Endothelial cell (in vitro differentiated cells): ENCODE measurements at regions not wholly inside any gene's neighbourhood (a gene's known extent, or its start where the extent isn't known, plus 50 kb on each side); places are given as distances from the start of the nearest gene placed in this dataset.

Experiments used
- DNase-seq: peaks from one replicate; pipeline ENCODE4 v3.0.0; 2021; ENCODE audit warnings: low spot score
- H3K27ac Mint-ChIP-seq: one replicate; pipeline ENCODE4 v1.8.0; 2021; ENCODE audit warnings: mixed read lengths, inconsistent platforms; ENCODE audit not compliant: unreplicated experiment
- H3K27me3 Mint-ChIP-seq: one replicate; pipeline ENCODE4 v1.8.0; 2021; ENCODE audit warnings: mild to moderate bottlenecking, moderate library complexity, mixed read lengths, inconsistent platforms; ENCODE audit not compliant: unreplicated experiment
- H3K36me3 Mint-ChIP-seq: one replicate; pipeline ENCODE4 v1.8.0; 2021; ENCODE audit warnings: mild to moderate bottlenecking, low read depth, mixed read lengths, inconsistent platforms; ENCODE audit not compliant: unreplicated experiment
- H3K4me1 Mint-ChIP-seq: one replicate; pipeline ENCODE4 v1.8.0; 2021; ENCODE audit warnings: mild to moderate bottlenecking, mixed read lengths, inconsistent platforms; ENCODE audit not compliant: unreplicated experiment
- H3K4me3 Mint-ChIP-seq: one replicate; pipeline ENCODE4 v1.8.0; 2021; ENCODE audit warnings: mild to moderate bottlenecking, mixed read lengths, inconsistent platforms; ENCODE audit not compliant: unreplicated experiment
- H3K9me3 Mint-ChIP-seq: one replicate; pipeline ENCODE4 v1.8.0; 2021; ENCODE audit warnings: mixed read lengths, inconsistent platforms; ENCODE audit not compliant: unreplicated experiment
- TF ChIP-seq, protein P1 (sequence below): fragments of 200-600 bp; sonication (generic); IDR thresholded peaks from one replicate; pipeline ENCODE4 v1.5.0; 2021; ENCODE audit warnings: antibody characterized with exemption; ENCODE audit not compliant: unreplicated experiment

DNA sequence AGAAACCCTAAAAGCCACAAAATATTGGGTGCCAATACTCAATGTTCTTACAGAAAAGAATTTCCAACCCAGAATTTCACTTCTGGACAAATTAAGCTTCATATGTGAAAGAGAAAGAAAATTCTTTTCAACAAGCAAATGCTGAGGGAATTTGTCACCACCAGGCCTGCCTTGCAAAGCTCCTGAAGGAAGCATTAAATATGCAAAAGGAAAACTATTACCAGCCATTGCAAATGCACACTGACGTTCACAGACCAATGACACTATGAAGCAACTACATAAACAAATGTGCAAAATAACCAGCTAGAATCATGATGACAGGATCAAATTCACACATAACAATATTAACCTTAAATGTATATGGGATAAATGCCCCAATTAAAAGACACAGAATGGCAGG is 187.9 kb upstream of the BTBD3 start:
- Mint-ChIP-seq H3K4me3 (no peak overlapping the region), H3K27ac (no peak overlapping the region), H3K4me1 (no peaks in the 10 kb centered on the region), H3K27me3 (no peaks in the 10 kb centered on the region), H3K9me3 (no peaks in the 10 kb centered on the region), H3K36me3 (no peaks in the 10 kb centered on the region)
- TF ChIP-seq, protein P1, sequence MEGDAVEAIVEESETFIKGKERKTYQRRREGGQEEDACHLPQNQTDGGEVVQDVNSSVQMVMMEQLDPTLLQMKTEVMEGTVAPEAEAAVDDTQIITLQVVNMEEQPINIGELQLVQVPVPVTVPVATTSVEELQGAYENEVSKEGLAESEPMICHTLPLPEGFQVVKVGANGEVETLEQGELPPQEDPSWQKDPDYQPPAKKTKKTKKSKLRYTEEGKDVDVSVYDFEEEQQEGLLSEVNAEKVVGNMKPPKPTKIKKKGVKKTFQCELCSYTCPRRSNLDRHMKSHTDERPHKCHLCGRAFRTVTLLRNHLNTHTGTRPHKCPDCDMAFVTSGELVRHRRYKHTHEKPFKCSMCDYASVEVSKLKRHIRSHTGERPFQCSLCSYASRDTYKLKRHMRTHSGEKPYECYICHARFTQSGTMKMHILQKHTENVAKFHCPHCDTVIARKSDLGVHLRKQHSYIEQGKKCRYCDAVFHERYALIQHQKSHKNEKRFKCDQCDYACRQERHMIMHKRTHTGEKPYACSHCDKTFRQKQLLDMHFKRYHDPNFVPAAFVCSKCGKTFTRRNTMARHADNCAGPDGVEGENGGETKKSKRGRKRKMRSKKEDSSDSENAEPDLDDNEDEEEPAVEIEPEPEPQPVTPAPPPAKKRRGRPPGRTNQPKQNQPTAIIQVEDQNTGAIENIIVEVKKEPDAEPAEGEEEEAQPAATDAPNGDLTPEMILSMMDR = no peak
- DNase-seq = no peak

DNA sequence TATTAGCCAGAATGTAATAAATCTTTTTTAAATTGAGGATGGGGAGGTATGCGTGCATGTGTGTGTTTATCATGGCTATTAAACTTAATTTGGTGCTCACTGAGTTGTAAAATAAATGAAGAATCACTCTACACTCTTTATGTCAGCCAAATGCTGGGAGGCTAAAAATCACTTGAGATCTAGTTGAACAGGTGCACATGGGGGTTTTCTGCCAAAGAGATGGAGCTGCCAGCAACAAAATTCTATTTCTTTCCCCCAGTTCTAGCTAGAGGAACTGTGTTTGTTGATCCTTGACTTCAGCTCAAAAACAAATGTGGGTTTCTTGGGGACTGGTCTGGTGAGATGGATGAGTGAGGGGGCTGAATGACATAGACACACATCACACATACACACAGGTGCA is 183.3 kb upstream of the BTBD3 start:
- H3K27ac Mint-ChIP-seq = no peak overlapping the region
- no peaks in the 10 kb centered on the region for H3K36me3 Mint-ChIP-seq
- DNase-seq = no peak
- no peaks in the 10 kb centered on the region for H3K27me3 Mint-ChIP-seq
- no peaks in the 10 kb centered on the region for H3K4me1 Mint-ChIP-seq
- H3K9me3 Mint-ChIP-seq = no peaks in the 10 kb centered on the region
- TF ChIP-seq, protein P1 = no peak
- H3K4me3 Mint-ChIP-seq = no peak overlapping the region

DNA sequence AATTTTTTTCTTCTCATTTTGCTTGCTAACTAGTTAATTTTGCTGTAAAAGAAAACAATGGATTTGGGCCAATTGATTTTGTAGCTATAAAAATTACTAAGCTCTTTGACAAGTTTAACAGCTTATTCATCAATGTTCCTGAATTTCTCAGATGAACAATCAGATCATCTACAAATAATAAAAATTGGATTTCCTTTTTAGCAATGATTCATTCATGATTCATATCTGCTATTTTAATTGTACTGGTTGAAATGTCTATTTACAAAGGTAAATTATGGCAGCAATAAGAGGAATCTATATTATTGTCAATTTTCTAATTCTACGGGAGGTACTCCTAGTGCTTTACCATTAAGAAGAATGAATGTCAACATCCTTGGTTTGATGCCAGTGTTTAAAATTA is 178.8 kb upstream of the BTBD3 start:
- H3K9me3 Mint-ChIP-seq = no peaks in the 10 kb centered on the region
- H3K27ac Mint-ChIP-seq = no peak overlapping the region
- no peak for DNase-seq
- H3K27me3 Mint-ChIP-seq = no peaks in the 10 kb centered on the region
- no peak overlapping the region for H3K4me3 Mint-ChIP-seq
- peaks cover 9% of the 10 kb centered on the region for H3K4me1 Mint-ChIP-seq
- H3K36me3 Mint-ChIP-seq = no peaks in the 10 kb centered on the region
- TF ChIP-seq, protein P1 = no peak

DNA sequence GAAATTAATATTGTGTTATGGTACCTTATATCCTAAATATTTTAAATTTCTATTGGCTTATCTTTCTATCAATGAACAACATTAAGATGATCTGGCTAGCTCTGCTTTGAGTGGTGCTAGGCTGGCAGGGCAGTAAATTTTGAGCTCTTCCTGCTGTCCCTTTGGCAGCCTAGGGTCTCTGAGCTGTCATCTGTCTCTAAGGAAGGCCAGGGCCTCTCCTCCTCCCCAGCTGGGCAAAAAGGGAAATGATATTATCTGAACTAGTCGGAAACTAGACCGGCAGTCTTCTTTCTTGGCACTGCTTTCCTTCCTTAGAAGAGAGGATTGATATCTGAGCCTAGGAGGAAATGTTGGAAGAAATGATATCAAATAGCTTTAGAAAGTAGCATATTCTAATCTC is 176.7 kb upstream of the BTBD3 start:
- DNase-seq = peak; percentile 35
- Mint-ChIP-seq H3K27me3 (no peaks in the 10 kb centered on the region), H3K27ac (no peak overlapping the region), H3K9me3 (no peaks in the 10 kb centered on the region), H3K36me3 (no peaks in the 10 kb centered on the region), H3K4me1 (peaks cover 9% of the 10 kb centered on the region), H3K4me3 (no peak overlapping the region)
- TF ChIP-seq, protein P1 = no peak

DNA sequence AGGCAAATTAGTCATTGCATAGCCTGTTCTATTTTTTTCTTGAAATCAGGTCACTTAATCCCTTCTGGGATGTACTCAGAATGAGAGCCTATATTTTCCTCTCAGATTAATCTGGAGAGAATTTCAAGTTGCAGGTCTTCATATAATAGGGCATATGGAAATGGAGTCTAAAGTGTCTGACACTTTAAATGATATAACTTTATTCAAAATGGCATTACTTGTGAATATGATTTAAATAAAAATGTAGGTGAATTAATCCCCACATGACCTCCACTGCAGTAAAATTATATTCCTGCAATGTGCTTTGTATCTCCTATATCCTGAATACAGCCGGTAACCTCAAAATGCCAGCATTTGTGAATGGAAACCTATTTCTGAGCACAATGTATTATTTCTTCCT is 172.5 kb upstream of the BTBD3 start:
- Mint-ChIP-seq H3K27me3 (no peaks in the 10 kb centered on the region), H3K9me3 (no peaks in the 10 kb centered on the region), H3K4me1 (peaks cover 9% of the 10 kb centered on the region), H3K36me3 (no peaks in the 10 kb centered on the region), H3K4me3 (no peak overlapping the region), H3K27ac (no peak overlapping the region)
- TF ChIP-seq, protein P1 = no peak
- no peak for DNase-seq
